ENCODE measurements at regions not wholly inside any gene's neighbourhood (a gene's known extent, or its start where the extent isn't known, plus 50 kb on each side); places are given as distances from the start of the nearest gene placed in this dataset.

- TF ChIP-seq MAX (IDR thresholded peaks at IDR 0.05) (no peak), FOXM1 (IDR thresholded peaks at IDR 0.05; ENCODE audit: borderline replicate concordance, low read depth) (no peak), EP300 (IDR thresholded peaks at IDR 0.05; ENCODE audit: borderline replicate concordance) (no peak), RAD21 (IDR thresholded peaks at IDR 0.05; ENCODE audit: low read depth) (no peak), TCF12 (IDR thresholded peaks at IDR 0.05; ENCODE audit: low read depth) (no peak), EGR1 (IDR thresholded peaks at IDR 0.05) (no peak), YY1 (IDR thresholded peaks at IDR 0.05; ENCODE audit: low read depth) (no peak), NFIC (IDR thresholded peaks at IDR 0.05) (no peak), CEBPB (IDR thresholded peaks at IDR 0.05) (no peak), ZBTB7A (IDR thresholded peaks at IDR 0.05; ENCODE audit: low read depth) (no peak), CREB1 (IDR thresholded peaks at IDR 0.05; ENCODE audit: low read depth) (no peak), TAF1 (IDR thresholded peaks at IDR 0.05; ENCODE audit: low read depth) (no peak), REST (IDR thresholded peaks at IDR 0.05; ENCODE audit: low read depth) (no peak)
These were observed 92.4 kb upstream of the SYT13 start for GRCh38 chr11:45378516-45378915.

- TF ChIP-seq YY1 (IDR thresholded peaks at IDR 0.05; ENCODE audit: low read depth) (no peak), EP300 (IDR thresholded peaks at IDR 0.05; ENCODE audit: borderline replicate concordance) (no peak), REST (IDR thresholded peaks at IDR 0.05; ENCODE audit: low read depth) (no peak), TAF1 (IDR thresholded peaks at IDR 0.05; ENCODE audit: low read depth) (no peak), USF1 (IDR thresholded peaks at IDR 0.05) (no peak), TEAD4 (IDR thresholded peaks at IDR 0.05) (no peak), CEBPB (IDR thresholded peaks at IDR 0.05) (no peak), RAD21 (IDR thresholded peaks at IDR 0.05; ENCODE audit: low read depth) (no peak), CREB1 (IDR thresholded peaks at IDR 0.05; ENCODE audit: low read depth) (no peak), NFIC (IDR thresholded peaks at IDR 0.05) (no peak)
These were observed 88.5 kb upstream of the SYT13 start for GRCh38 chr11:45374653-45375059.

GRCh38 chr11:45374130-45374529 is 88.0 kb upstream of the SYT13 start:
- no peak for TF ChIP-seq RAD21 (IDR thresholded peaks at IDR 0.05; ENCODE audit: low read depth)

- no peak for TF ChIP-seq TEAD4 (IDR thresholded peaks at IDR 0.05)
- no peak for TF ChIP-seq FOXM1 (IDR thresholded peaks at IDR 0.05; ENCODE audit: borderline replicate concordance, low read depth)
- no peak for TF ChIP-seq TAF1 (IDR thresholded peaks at IDR 0.05; ENCODE audit: low read depth)
- TF ChIP-seq NFIC (IDR thresholded peaks at IDR 0.05) = no peak
- no peak for TF ChIP-seq EGR1 (IDR thresholded peaks at IDR 0.05)
- no peak for TF ChIP-seq MAX (IDR thresholded peaks at IDR 0.05)
- no peak for TF ChIP-seq YY1 (IDR thresholded peaks at IDR 0.05; ENCODE audit: low read depth)
- no peak for TF ChIP-seq RAD21 (IDR thresholded peaks at IDR 0.05; ENCODE audit: low read depth)
- no peak for TF ChIP-seq ZBTB7A (IDR thresholded peaks at IDR 0.05; ENCODE audit: low read depth)
- TF ChIP-seq CEBPB (IDR thresholded peaks at IDR 0.05) = no peak
- TF ChIP-seq CREB1 (IDR thresholded peaks at IDR 0.05; ENCODE audit: low read depth) = no peak
- TF ChIP-seq REST (IDR thresholded peaks at IDR 0.05; ENCODE audit: low read depth) = no peak
These were observed 87.4 kb upstream of the SYT13 start for GRCh38 chr11:45373506-45374035.

- TF ChIP-seq EP300 (IDR thresholded peaks at IDR 0.05; ENCODE audit: borderline replicate concordance) = no peak
- peak; percentile 87 for TF ChIP-seq RAD21 (IDR thresholded peaks at IDR 0.05; ENCODE audit: low read depth)
These were observed 85.3 kb upstream of the SYT13 start for GRCh38 chr11:45371251-45372115.

Data from Ishikawa (cell line).